ENCODE measurements at regions not wholly inside any gene's neighbourhood (a gene's known extent, or its start where the extent isn't known, plus 50 kb on each side); places are given as distances from the start of the nearest gene placed in this dataset.

DNA sequence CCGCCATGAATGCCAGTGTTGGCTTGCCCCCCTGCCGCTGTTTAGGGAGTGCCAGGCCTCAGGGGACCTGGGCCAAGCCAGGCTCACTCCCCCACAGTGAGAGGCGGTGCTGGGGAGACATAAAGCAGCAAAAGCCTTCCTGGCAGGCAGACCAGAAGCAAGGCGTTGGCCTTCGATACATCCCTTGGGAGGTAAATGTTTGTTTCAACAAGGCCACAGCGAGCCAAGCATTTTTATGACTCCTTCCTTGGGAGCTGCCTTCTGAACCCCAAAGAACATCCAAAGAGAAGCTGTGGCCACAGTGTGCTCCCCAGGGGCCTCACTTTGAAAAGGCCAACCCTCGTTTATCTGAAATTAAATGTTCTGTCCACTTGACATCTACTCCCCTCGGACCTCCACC, 119.7 kb upstream of the CIBAR2 start:
- H3K27ac ChIP-seq = no peak overlapping the region
- no peak for TF ChIP-seq ZFX (IDR thresholded peaks at IDR 0.05)
- no peak for TF ChIP-seq CTCF (conservative IDR thresholded peaks at IDR 0.05)

- no peak overlapping the region for H3K27ac ChIP-seq
These were observed 120.3 kb upstream of the CIBAR2 start for GRCh38 chr16:85232369-85233142.

GRCh38 chr16:85233516-85233915, 121.2 kb upstream of the CIBAR2 start:
- no peak overlapping the region for H3K27ac ChIP-seq
- TF ChIP-seq CTCF (conservative IDR thresholded peaks at IDR 0.05) = no peak
- no peak for TF ChIP-seq ZFX (IDR thresholded peaks at IDR 0.05)

More at GRCh38 chr16:85232369-85233142, 120.3 kb upstream of the CIBAR2 start:
- TF ChIP-seq CTCF (conservative IDR thresholded peaks at IDR 0.05) (no peak), ZFX (IDR thresholded peaks at IDR 0.05) (no peak)

DNA sequence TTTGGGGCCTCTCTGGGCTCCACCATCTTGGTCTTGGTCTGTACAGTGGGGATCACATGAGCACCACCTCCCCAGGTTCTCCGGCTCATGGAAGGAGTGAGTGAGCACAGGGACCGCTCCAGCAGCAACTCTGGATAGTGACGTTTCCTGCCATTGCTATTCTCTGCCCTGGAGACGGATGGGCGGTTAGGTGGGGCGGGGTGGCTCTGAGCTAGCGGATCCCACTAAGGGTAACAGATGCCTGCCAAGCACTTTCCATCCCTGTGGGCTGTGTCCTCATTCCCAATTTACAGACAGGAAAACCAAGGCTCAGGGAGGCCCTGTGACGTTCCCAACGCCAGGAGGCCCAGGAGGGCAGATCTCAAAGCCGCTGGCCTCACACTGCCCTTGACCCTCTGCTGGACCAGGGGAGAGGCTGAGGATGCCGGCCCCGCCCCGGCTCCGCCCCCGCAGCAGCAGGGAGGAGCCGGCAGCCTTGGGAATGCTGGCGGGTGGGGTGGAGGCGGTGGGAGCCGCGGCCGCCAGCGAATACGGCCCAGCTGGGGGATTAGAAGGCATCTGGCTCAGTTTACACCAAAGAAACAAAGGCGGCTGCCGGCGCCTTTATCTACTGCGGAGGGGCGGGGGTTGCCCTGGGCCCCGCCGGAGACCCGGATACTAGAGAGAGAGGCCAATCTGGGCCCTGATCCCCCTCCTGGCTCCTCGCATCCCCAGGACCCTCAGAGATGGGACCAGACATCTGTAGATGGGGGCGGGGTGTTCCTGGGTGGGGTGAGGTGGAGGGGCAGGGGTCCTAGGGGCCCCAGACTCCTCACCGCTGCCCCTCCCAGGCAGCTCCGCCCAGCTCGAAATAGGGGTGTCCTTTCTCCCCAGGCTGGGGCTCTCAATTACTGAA, 122.3 kb upstream of the CIBAR2 start:
- no peak overlapping the region for H3K27ac ChIP-seq
- no peak for TF ChIP-seq CTCF (conservative IDR thresholded peaks at IDR 0.05)
- TF ChIP-seq ZFX (IDR thresholded peaks at IDR 0.05) = no peak

GRCh38 chr16:85235991-85236817, 123.9 kb upstream of the CIBAR2 start:
- TF ChIP-seq ZFX (IDR thresholded peaks at IDR 0.05) (no peak), CTCF (conservative IDR thresholded peaks at IDR 0.05) (no peak)
- H3K27ac ChIP-seq = no peak overlapping the region

DNA sequence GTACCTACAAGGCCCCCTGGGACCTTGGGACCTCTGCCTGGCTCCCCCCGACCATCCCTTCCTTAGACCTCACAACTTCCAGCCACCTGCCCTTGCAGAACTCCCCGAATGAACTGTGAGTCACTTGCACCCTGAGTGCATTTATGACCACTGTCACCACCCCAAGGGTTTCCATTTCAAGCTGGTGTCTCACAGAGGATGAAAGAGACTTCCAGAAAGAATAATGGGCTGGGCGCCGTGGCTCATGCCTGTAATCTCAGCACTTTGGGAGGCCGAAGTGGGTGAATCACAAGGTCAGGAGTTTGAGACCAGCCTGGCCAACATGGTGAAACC, 124.5 kb upstream of the CIBAR2 start:
- TF ChIP-seq CTCF (conservative IDR thresholded peaks at IDR 0.05) (no peak), ZFX (IDR thresholded peaks at IDR 0.05) (no peak)
- no peak overlapping the region for H3K27ac ChIP-seq

All from C4-2B (cell line).